ENCODE measurements at regions not wholly inside any gene's neighbourhood (a gene's known extent, or its start where the extent isn't known, plus 50 kb on each side); places are given as distances from the start of the nearest gene placed in this dataset.
"Not testable (repeated sequence)": the region's sequence is repeated elsewhere in the genome, so short reads cannot be mapped to it uniquely, and the experiment has no call there.

DNA sequence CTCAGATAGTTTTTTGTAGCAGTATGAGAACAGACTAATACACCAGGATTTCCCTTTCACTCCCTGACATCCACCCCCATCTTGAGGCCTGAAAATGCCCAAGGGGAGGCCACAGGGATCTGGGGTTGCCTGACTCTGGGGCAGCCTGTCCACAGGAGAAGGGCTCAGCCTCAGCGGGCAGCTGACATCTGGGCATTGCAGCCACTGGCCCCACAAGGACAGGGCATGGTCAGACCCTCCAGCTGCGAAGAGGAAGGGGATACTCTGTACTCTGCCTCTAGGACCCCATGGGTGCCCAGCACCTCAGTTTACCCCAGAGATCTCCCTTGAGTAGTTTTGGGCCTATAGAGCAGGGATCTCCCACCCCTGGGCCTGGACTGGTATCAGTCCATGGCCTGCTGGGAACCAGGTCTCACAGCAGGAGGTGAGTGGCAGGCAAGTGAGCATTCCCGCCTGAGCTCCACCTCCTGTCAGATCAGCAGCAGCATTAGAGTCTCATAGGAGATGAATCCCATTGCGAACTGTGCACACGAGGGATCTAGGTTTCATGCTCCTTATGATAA is 138.9 kb downstream of the HMX1 start:
- no peak for DNase-seq

DNA sequence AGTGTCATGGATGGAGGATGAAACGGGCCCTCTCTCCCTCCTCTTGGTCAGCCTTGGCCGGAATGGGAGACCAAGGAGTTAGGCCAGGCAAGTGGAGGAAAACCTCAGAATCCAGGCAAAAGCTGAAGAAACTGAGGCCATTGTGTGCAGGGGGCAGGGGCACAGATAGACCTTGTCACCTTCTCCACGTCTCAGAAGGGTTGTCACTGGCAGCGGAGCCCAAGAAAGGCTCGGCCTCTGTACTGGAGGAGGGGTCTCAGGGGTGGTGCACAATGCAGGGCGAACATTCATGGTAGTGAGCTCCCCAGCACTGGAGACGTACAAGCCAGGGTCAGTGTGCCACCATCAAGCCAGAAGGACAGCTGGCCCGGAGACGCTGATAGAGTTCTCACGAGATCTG is 139.5 kb downstream of the CPZ start:
- no peak for DNase-seq

DNA sequence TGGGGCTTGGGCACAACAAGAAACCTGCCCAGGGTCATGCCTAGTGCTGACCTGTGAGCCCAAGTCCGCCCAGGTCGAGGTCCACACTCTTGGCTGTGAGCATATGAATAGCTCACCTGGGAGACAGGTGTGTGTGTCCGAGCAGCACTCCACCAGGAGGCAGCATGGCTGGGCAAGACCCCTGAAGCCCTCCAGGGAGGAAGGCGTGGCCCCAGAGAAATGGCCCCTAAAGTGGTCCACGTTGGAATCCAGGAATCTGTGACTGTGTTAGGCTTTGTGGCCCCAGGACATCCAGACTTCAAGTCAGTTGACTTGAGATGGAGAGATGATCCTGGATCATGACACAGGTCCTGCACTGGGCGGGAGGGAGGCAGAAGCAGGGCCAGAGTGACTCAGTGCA is 138.8 kb downstream of the CPZ start:
- no peak for DNase-seq

DNA sequence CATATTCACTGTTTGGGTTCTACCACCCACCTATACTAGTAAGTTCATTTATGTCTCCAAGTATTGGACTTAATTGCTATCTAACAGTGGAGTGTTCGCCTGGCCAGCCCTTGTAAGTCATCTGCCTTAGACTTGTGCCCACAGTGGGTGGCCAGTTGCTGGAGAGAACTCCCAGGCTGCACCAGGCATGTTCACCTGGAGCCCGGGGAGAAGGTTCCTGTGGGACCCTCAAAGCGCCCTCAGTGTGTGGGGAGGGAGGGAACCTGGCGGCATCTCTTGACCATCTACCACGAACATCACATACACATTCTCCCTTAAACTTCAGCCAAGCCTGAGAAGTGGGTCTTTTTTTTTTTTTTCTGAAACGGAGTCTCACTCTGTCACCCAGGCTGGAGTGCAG is 138.1 kb downstream of the CPZ start:
- no peak for DNase-seq

DNA sequence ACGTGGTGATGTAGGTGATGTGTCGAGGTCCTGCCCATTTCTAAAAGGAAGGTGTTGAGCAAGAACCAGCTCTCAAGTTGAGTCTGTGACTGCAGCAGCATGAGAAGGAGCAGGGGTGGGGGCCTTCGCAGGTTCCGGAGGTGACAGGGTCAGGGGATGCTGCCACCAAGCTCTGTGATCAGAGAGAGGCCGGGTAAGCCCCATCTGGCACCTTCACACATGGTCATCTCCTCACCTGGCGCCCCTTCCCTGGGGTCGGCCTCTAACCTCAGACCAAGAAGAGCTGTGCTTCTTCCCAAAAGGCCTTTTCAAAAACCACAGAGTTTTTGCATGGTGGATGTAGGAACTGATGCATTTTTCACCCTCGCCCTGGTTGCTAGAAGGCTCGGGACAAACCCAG is 137.6 kb downstream of the CPZ start:
- no peak for DNase-seq

DNA sequence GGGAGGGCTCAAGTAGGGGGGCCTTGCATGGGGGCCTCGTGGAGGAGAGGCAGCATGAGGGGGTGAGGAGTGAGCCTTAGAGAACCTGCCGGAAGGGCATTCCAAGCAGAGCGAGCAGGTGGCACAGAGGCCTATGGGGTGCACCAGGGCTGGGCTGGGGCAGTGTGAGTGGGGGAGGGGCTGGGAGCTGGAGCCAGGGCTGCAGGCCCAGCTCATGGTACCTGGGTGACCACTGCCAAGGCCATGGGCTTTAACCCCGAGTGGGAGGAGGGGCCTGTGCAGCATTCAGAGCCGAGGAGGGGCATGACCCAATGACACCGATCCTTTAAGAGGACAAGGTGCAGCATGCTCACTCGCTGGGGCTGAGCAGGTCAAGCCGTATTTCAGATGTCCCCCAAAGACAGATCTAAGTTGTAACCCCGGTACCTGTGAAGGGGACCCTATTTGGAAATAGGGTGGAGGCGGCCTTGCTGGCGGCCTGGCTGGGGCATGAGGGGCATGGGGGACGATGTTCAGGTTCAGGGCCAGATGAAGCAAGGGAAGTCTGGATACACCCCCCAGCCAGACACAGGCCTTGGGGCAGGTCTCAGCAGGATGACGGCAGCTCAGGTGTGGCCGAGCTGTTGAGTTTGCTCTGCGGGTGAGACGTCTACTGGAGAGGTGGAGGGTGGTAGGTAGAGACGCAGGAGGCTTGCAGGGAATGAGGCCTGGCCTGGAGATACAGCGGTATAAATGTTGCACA is 137.0 kb downstream of the CPZ start:
- no peak for DNase-seq

DNA sequence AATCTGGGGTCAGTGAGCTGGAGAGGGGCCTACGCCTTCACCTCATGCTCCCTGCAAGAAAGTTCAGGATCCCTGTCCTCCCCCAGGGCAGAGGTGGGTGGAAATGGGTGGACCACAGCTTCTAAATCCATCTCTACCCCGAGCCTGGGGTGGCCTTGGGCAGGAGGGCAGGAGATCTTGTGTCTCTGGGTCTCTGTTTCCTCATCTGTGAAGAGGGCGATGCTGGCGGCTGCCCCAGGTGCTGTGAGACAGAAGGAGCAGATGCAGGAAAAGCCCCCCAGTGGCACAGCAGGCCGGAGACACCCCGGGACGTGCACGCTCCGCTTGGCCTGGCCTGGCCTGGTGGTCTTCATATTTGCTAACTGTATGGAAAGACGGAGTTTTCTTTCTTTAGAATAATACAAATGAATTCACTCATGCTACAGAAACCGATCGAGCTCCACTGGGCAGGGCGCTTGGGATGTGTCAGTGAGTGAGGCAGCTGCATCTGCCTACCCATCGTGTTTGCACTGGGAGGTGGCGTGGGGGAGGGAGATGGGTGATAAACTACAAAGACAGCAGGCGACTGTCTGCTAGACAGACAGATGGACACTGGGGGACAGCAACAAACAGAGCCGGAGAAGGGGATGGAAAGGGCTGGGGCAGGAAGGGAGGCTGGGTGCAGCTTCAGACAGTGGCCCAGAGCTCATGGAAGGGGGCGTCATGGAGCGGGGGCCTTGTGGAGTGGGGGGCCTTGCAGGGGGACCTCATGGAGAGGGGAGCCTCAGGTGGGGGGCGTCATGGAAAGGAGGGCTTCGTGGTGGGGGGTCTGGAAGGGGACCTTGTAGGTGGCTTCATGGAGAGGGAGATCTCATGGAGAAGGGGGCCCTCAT is 136.2 kb downstream of the CPZ start:
- DNase-seq: no peak

DNA sequence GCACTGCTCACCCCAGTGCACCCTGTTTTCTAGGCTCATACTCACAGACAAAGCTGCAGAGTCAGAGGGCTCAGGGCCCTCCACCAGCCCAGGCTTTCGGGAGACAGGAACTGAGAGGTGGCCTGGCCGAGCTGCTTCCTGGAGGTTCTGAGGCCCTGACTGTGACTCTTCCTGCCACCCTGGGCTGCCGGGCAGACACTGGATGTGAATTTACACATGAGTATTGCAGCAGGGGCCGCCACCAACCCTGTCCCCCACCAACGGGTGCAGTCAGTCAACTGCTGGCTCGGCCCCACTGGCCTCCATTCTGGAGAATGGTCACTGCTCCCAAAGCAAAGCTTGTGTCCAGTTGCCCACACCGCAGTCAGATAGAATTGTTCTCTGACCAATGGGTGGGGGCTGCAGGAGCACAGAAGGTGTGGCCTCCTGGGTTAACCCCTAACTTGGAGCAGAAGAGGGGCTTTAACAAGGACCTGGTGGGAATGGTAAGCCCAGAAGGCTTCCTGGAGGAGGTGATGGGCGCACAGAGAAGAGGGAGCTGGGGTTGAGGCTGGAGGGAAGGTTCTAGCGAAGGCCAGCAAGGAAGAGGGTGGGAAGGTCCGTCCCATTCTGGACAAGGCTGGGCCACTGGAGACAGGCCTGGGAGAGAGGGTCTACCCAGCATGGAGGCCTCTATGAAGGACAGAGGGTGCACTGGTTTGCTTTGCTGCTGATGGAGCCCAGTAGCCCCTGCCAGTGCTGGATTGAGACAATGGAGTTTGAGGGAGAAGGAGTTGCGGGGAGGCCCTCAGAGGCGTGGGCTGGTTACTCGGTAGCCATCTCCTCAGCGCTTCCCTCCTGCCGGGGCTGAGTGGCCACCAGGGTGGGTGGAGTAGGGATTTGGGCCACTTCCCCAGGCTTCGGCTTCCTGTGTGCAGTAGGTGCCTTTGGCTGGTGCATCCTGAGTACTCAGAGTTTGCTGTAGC is 135.3 kb downstream of the CPZ start:
- DNase-seq: no peak

DNA sequence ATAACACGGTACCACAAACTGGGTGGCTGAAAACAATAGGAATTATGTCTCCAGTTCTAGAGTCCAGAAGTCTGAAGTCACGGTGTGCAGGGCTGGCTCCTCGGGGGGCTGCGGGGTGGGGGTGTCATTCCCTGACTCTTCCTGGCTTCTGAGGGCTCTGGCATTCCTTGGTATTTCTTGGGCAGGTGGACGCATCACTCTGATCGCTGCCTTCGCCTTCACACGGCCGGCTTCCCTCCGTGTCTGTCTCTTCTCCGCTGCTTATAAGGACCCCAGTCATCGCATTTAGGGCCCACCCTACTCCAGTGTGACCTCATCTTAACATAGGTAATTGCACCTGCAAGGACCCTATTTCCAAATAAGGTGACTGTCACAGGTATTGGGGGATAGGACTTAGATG is 134.6 kb downstream of the CPZ start:
- DNase-seq: no peak

DNA sequence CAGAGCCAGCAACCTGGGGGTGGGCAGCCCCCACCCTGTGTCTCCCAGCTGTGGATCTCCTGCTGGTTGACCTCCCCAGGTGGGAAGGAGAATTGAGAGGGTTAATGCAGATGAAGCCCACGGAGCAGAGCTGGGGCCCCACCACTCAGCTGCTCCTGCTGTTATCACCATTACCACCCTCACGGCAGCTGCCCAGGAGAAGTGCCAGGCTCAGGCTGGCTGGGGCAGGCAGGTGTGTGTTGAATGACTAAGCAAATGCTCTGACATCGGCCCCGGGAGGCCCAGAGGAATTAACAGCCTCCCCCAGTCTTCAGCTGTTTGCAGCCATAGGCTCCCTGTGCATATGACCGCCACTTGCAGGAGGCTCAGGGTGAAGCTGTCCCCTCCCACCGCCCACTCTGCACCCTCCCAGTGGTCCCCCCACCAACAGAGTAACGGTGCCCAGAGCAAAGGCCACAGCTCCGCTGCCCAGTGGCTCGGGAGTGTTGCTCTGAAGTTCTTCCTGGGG is 133.8 kb downstream of the CPZ start:
- DNase-seq: no peak

DNA sequence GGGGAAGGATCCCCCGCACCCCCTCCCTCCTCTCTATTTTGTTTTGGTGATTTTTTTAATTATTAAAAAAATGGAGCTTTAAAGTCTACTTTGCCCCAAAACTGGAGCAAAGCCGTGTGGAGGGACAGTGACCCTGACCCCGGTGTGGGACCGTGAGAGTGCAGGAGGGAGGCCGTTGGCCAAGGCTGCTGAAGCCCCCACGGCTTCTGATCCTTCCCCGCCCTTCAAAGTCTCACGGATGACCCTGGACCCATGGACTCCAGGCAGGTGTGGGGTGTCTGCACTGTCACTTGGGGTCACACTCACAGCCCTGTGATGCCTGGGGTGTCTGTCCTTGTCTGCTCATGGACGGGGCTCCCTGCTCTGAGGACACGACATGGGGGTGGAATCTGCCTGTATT is 133.3 kb downstream of the CPZ start:
- no peak for DNase-seq

DNA sequence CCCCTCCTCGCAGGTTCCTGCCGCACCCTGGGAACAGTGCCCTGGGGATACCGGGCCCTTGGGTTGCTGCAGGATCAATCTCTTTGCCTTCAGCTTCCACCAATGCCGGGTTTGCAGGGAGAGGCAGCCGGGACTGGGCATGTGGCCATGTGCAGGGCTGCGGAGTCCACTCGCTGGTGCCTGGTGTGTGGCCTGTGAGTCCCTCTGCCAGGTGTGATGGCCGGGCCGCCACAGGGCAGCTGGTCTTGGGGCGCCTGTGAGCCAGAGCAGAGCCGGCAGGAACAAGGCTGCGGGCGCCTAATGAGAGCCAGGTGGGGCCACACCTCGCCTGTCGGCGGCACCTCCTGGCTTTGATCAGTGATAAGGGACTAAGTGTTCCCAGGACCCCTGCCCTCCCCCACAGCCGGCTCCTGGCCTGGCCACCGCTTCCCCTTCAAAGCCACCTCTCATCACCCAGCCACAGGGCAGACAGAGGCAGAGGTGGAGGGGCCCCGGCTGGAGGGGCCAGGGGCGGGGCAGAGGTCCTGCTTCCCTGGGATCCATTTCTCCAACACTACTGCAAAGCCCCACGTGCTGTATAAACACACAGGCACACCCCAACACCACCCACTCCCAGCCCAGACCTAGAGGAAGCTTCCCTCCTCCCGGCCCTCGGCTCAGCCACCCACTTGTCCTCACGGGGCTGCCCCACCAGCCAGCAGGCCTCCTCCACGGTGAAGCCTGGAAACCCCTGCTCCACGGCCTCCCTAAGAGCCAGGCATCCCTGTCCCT is 132.7 kb downstream of the CPZ start:
- DNase-seq: no peak

DNA sequence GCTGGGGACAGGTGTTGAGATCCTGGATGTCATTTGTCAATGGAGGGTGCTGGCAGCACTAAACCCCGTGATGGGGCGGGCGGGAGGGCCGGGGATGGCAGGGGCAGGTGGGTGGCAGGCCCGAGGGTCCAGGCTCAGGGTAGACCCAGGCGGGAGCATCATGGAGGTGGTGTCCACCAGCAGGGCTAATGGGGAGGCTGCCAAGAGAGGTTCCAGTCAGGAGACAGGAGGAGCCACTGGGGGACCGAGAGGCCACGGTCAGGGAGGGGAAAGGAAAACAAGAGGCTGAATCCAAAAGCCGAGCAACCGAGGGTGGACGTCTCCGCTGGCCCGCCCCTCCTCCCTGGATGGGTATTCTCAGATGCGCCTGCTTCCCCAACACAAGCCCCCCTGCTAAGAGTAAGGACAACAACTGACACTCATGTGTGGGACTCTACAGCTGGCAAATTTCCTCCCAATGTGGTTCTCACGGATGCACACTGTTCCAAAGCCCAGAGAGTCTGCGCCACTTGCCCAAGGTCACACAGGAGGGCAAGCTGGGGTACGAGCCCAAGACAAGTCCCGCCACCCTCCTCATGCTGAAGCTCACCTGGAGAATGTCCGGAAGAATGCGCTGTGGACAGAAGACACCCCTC is 132.0 kb downstream of the CPZ start:
- DNase-seq: no peak

DNA sequence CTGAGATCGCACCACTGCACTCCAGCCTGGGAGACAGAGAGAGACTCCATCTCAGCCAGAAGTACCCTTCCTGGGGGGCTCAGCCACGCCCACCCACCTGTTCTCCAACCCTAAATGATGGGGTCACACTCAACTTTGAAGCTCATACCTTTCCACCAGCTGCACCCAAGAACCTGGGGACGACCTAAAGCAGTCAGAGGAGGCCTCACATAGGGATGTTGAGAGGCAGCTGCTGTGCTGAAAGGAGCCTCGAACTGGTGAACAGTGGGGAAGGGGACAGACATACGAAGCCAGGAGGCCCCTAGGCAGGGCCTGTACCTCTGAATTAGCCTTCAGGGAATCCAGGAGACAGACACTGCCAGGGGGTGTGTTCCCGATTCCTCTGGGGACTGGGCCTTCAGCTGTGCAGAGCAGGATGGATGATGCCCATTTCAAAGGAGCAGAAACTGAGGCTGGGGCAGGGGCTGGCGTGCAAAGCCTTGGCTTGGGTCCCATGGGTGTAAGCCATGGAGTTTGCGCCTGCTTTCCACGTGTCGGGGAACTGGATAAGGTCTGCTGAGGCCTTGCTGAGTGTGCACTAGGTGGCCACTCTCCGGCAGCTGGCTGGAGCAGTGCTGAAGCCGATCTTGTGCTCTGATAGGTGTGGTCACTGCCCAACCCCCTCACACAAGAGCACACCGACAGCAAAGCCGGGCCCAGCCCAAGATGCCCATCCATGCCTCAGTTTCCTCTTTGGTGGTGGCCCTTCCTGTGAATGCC is 130.8 kb downstream of the CPZ start:
- DNase-seq: no peak

DNA sequence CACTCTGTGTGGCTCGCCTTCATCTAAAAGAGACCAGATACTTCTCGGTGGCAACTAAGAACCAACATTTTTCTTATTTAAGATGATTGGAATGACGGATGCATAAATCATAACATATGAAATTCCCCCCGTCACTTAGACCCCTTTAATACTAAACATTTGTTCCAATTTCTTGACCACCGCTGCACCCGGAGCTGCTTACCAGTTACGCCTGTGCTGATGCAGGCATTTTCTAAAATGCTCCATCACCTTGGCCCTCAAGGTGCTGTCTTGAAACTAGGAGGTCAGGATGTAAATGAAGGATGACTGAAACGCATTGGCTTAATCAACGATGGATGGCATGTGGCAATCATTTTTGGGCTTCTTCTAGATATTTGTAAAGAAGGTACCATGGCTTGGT is 130.0 kb downstream of the CPZ start:
- no peak for DNase-seq

DNA sequence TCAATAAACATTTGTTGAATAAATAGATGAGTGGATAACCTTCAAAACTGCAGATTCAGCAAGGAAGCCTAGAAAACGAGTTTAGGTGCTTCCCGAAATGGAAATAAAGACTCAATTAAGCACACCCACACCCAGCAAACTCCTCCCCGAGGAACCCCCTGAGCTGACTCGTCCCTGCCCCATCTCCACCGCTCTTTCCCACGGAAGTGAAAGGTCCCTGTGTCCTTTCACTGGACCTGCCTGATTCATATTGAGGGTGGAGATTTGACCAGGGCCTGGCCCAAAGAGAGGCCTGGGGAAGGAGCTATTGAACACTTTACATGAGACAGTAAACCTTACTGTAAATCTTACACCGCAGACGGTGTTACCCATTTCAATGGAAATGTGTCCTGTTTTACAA is 129.1 kb downstream of the CPZ start:
- DNase-seq: no peak

DNA sequence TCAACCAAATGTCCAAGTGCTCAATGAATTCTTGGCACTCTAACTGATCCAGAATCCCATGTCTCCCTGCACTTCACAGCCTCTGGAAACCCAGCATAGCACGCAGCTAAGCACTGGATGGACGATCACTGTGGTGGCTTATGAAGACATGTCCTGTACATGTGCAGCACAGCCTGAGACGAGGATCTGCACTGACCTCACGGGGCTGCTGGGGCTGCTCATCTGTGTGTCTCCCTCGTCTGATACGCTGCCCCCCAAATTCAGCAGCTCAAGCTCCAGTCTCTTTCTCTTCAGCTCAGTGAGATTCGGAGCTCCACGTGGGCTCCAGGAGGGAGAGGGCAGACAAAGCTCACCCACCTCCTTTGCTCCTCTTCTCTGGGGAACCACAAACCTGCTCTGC is 126.9 kb downstream of the CPZ start:
- DNase-seq: no peak

DNA sequence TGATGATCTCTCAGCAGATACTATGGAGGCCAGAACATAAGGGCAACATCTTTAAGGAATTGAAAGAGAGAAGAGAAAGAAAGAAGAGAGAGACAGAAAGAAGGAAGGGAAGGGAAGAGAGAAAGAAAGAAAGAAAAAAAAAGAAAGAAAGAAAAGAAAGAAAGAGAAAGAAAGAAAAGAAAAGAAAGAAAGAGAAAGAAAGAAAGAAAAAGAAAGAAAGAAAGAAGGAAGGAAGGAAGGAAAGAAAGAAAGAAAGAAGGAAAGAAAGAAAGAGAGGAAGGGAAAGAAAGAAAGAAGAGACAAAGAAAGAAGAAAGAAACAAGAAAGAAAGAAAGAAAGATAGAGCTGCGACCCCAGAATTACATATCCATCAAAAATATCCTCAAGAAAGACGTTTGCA is 124.9 kb downstream of the CPZ start:
- DNase-seq: not testable (repeated sequence)

DNA sequence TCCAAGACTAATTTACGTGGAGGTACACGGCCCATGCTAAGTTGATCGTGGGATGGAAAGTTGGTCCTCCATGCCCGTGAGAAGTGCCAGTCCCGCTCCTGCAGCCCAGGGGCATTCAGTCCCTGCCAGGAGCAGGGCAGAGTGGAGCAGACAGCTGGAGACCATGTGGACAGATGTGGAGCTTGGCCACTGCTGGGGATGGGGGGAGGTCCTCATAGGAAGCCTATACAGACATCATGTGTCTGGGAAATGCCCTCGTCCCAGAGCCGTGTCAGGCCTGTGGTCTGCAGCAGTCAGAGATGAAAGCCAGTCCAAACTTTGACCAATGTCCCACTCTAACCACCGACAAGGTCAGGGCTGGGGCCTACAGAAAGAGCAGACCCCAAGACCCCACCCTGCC is 118.4 kb downstream of the CPZ start:
- no peak for DNase-seq

DNA sequence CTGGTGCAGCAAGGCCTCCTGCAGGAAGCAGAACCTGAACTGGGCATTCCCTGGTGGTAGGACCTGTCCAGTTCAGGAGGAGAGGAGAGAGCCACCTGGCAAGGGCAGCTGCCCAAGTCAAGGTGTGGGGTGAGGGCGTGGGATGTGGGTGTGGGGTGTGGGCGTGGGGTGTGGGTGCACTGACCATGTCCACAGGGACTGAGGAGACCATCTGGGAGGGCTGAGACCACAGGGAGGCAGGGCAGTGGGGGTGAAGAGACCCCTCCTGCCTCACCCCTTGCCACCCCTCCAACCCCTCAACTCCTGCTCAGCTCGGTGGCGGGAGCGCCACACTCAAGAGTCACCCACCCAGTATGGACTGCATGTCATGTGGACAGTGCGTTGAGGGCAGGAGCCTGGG is 117.9 kb downstream of the CPZ start:
- no peak for DNase-seq
